ENCODE measurements at regions not wholly inside any gene's neighbourhood (a gene's known extent, or its start where the extent isn't known, plus 50 kb on each side); places are given as distances from the start of the nearest gene placed in this dataset.

DNA sequence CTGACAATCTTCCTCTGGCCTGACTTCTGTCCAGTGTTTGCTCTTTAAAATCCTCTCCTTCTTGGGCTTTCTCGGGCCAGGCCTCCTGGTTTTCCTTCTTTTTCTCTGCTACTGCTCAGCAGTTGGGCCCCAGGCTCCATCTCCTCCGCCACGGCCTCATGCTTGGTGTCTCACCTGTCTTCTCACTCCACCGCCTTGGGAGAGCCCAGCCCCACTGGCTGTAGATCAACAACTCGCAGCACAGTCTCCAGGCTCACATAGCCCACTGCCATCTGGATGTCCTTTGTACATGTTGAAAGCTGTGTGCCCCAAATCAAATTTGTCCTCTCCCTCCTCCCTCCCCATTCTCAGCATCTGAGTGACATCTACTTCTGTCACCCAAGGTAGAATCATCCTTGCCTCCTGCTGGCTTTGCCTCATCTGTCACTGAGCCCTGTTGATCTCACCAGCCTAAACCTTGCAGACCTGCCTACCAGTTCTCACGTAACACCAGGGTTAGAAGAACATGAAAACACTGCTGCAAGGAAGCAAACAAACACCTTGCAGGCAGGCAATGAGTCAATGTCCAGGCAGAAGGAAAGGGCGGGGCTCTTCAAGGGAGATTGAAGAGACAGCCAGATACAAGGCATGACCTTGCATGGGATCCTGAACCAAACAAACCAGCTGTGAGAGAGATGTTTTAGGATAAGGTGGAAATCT, 103.2 kb upstream of the SMURF2 start:
- Histone ChIP-seq H3K4me1 (ENCODE audit: control insufficient read depth in 1 of 2, insufficient read depth in 2 of 2, low read depth in 1 of 2, low read length in 1 of 2) (no peaks in the 10 kb centered on the region), H3K9me2 (no peaks in the 10 kb centered on the region), H2AFZ (ENCODE audit: low read depth) (no peak overlapping the region), H3K27me3 (ENCODE audit: insufficient read depth) (no peaks in the 10 kb centered on the region), H3K9ac (no peak overlapping the region), H3K4me3 (ENCODE audit: low read depth in 2 of 2, low read length in 1 of 2) (no peak overlapping the region), H3K36me3 (replicated peaks in 1 of 2; ENCODE audit: control insufficient read depth in 1 of 2, insufficient read depth in 2 of 2, low read length in 1 of 2) (peaks cover 8 to 12% of the 10 kb centered on the region in 2 experiments), H3K9me3 (no peaks in the 10 kb centered on the region), H3K4me2 (no peak overlapping the region), H4K20me1 (ENCODE audit: insufficient read depth) (no peaks in the 10 kb centered on the region), H3K27ac (ENCODE audit: low read depth in 2 of 2, low read length in 1 of 2) (no peak overlapping the region), H3K79me2 (ENCODE audit: insufficient read depth) (no peaks in the 10 kb centered on the region), H3F3A (replicated peaks; ENCODE audit: insufficient read depth) (peaks cover 11% of the 10 kb centered on the region)
- ChIA-PET POLR2A (no interaction called here), CTCF (interaction anchor here (2.1 kb wide), 1 partner anchor 9 kb away, joined by 7 read pairs; no protein-coding TSS in a partner anchor)
- TF ChIP-seq, protein P1, sequence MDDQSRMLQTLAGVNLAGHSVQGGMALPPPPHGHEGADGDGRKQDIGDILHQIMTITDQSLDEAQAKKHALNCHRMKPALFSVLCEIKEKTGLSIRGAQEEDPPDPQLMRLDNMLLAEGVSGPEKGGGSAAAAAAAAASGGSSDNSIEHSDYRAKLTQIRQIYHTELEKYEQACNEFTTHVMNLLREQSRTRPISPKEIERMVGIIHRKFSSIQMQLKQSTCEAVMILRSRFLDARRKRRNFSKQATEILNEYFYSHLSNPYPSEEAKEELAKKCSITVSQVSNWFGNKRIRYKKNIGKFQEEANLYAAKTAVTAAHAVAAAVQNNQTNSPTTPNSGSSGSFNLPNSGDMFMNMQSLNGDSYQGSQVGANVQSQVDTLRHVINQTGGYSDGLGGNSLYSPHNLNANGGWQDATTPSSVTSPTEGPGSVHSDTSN (IDR thresholded peaks at IDR 0.05) = no peak
- TF ChIP-seq RFX5 (IDR thresholded peaks at IDR 0.05; ENCODE audit: low read length) (no peak), TCF12 (IDR thresholded peaks at IDR 0.05) (no peak), ELF1 (IDR thresholded peaks at IDR 0.05) (no peak), GATA2 (CRISPR knock-in tag; IDR thresholded peaks at IDR 0.05) (no peak), RXRA (IDR thresholded peaks at IDR 0.05; ENCODE audit: borderline replicate concordance, low read depth) (no peak), EZH2phosphoT487 (IDR thresholded peaks at IDR 0.05; ENCODE audit: borderline replicate concordance, low read depth) (no peak)
- TF ChIP-seq, protein P2, sequence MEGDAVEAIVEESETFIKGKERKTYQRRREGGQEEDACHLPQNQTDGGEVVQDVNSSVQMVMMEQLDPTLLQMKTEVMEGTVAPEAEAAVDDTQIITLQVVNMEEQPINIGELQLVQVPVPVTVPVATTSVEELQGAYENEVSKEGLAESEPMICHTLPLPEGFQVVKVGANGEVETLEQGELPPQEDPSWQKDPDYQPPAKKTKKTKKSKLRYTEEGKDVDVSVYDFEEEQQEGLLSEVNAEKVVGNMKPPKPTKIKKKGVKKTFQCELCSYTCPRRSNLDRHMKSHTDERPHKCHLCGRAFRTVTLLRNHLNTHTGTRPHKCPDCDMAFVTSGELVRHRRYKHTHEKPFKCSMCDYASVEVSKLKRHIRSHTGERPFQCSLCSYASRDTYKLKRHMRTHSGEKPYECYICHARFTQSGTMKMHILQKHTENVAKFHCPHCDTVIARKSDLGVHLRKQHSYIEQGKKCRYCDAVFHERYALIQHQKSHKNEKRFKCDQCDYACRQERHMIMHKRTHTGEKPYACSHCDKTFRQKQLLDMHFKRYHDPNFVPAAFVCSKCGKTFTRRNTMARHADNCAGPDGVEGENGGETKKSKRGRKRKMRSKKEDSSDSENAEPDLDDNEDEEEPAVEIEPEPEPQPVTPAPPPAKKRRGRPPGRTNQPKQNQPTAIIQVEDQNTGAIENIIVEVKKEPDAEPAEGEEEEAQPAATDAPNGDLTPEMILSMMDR (IDR thresholded peaks at IDR 0.05) = no peak
- TF ChIP-seq, protein P3, sequence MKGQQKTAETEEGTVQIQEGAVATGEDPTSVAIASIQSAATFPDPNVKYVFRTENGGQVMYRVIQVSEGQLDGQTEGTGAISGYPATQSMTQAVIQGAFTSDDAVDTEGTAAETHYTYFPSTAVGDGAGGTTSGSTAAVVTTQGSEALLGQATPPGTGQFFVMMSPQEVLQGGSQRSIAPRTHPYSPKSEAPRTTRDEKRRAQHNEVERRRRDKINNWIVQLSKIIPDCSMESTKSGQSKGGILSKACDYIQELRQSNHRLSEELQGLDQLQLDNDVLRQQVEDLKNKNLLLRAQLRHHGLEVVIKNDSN (IDR thresholded peaks at IDR 0.05; ENCODE audit: borderline replicate concordance, low read depth) = no peak
- TF ChIP-seq, protein P4, sequence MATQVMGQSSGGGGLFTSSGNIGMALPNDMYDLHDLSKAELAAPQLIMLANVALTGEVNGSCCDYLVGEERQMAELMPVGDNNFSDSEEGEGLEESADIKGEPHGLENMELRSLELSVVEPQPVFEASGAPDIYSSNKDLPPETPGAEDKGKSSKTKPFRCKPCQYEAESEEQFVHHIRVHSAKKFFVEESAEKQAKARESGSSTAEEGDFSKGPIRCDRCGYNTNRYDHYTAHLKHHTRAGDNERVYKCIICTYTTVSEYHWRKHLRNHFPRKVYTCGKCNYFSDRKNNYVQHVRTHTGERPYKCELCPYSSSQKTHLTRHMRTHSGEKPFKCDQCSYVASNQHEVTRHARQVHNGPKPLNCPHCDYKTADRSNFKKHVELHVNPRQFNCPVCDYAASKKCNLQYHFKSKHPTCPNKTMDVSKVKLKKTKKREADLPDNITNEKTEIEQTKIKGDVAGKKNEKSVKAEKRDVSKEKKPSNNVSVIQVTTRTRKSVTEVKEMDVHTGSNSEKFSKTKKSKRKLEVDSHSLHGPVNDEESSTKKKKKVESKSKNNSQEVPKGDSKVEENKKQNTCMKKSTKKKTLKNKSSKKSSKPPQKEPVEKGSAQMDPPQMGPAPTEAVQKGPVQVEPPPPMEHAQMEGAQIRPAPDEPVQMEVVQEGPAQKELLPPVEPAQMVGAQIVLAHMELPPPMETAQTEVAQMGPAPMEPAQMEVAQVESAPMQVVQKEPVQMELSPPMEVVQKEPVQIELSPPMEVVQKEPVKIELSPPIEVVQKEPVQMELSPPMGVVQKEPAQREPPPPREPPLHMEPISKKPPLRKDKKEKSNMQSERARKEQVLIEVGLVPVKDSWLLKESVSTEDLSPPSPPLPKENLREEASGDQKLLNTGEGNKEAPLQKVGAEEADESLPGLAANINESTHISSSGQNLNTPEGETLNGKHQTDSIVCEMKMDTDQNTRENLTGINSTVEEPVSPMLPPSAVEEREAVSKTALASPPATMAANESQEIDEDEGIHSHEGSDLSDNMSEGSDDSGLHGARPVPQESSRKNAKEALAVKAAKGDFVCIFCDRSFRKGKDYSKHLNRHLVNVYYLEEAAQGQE (IDR thresholded peaks at IDR 0.05; ENCODE audit: low read depth, low read length) = no peak
- 95% methylated on average over 7 of the region's 7 CpGs for WGBS (ENCODE audit: low lambda C conversion rate)
- no peak for DNase-seq

Measured in SK-N-SH (cell line).